Kidney tubule cell (primary cell): ENCODE measurements at regions not wholly inside any gene's neighbourhood (a gene's known extent, or its start where the extent isn't known, plus 50 kb on each side); places are given as distances from the start of the nearest gene placed in this dataset.
"Not testable (repeated sequence)": the region's sequence is repeated elsewhere in the genome, so short reads cannot be mapped to it uniquely, and the experiment has no call there.

ENCODE experiments used
- DNase-seq: peaks from one replicate; pipeline ENCODE4 v3.0.0-alpha.2; 2018; ENCODE audit warnings: low spot score

- DNase-seq, result no peak
These were observed 110.8 kb upstream of the JCAD start for GRCh38 chr10:30170146-30170545.

GRCh38 chr10:30169342-30169741 lies 110.0 kb upstream of the JCAD start:
- DNase-seq, result no peak

GRCh38 chr10:30166929-30167328 lies 107.5 kb upstream of the JCAD start:
- peak; percentile 57 for DNase-seq

GRCh38 chr10:30163410-30163809 lies 104.0 kb upstream of the JCAD start:
- DNase-seq, result not testable (repeated sequence)

- not testable (repeated sequence) for DNase-seq
These were observed 103.4 kb upstream of the JCAD start for GRCh38 chr10:30162796-30163195.

GRCh38 chr10:30160271-30160982 lies 101.0 kb upstream of the JCAD start:
- DNase-seq, result no peak

- DNase-seq, result not testable (repeated sequence)
These were observed 100.2 kb upstream of the JCAD start for GRCh38 chr10:30159614-30160013.

GRCh38 chr10:30158325-30158960 lies 99.1 kb upstream of the JCAD start:
- DNase-seq, result no peak

GRCh38 chr10:30155401-30155800 lies 96.0 kb upstream of the JCAD start:
- no peak for DNase-seq

GRCh38 chr10:30154561-30154960 lies 95.2 kb upstream of the JCAD start:
- DNase-seq, result no peak

- DNase-seq, result no peak
These were observed 94.7 kb upstream of the JCAD start for GRCh38 chr10:30154126-30154525.

GRCh38 chr10:30151581-30152389 lies 92.4 kb upstream of the JCAD start:
- DNase-seq, result peak; percentile 80

- DNase-seq, result no peak
These were observed 82.0 kb upstream of the JCAD start for GRCh38 chr10:30141423-30141822.

GRCh38 chr10:30134171-30134945 lies 75.0 kb upstream of the JCAD start:
- DNase-seq, result no peak

- no peak for DNase-seq
These were observed 73.8 kb upstream of the JCAD start for GRCh38 chr10:30133198-30133597.

- not testable (repeated sequence) for DNase-seq
These were observed 72.0 kb upstream of the JCAD start for GRCh38 chr10:30131369-30131768.

- DNase-seq, result not testable (repeated sequence)
These were observed 69.9 kb upstream of the JCAD start for GRCh38 chr10:30129326-30129725.

GRCh38 chr10:30127120-30127541 lies 67.7 kb upstream of the JCAD start:
- DNase-seq, result no peak

GRCh38 chr10:30125496-30125895 lies 66.1 kb upstream of the JCAD start:
- no peak for DNase-seq

- no peak for DNase-seq
These were observed 65.3 kb upstream of the JCAD start for GRCh38 chr10:30124704-30125103.

GRCh38 chr10:30121401-30121800 lies 62.0 kb upstream of the JCAD start:
- no peak for DNase-seq

- no peak for DNase-seq
These were observed 59.2 kb upstream of the JCAD start for GRCh38 chr10:30118590-30118989.
